Panc1 (cell line): ENCODE measurements at regions not wholly inside any gene's neighbourhood (a gene's known extent, or its start where the extent isn't known, plus 50 kb on each side); places are given as distances from the start of the nearest gene placed in this dataset.

ENCODE experiments used
- ATAC-seq: fragments of 200-7000 bp; cut with Tn5 transposase; 2 replicates; pipeline ENCODE4 v1.9.1; 2020; ENCODE audit warnings: mild to moderate bottlenecking, moderate library complexity
- BruUV-seq: library from RNA; stranded (reverse); fragments of 400-500 nt; replicated peaks from 2 replicates; lab custom pipeline; 2021; lab: Mats Ljungman, UMichigan
- CTCF ChIA-PET: fragments of 300-600 bp; sonication (Branson Sonifier 250); formaldehyde crosslinking; loops from one replicate; lab custom pipeline; 2022; ENCODE audit warnings: antibody characterized with exemption; lab: Charles Lee
- POLR2A ChIA-PET: fragments of 300-600 bp; sonication (Branson Sonifier 250); formaldehyde crosslinking; loops from one replicate; lab custom pipeline; 2022; ENCODE audit warnings: antibody characterized with exemption; lab: Charles Lee
- DNase-seq: peaks from one replicate; pipeline ENCODE4 v3.0.0-alpha.2; 2010; ENCODE audit warnings: low read depth, low spot score
- H3K27ac ChIP-seq: 2 replicates; pipeline ENCODE4 v1.5.1; 2011; ENCODE audit warnings: mild to moderate bottlenecking, low read length, inconsistent platforms
- H3K27me3 ChIP-seq: fragments of 200-500 bp; sonication (Bioruptor generic); 2 replicates; pipeline ENCODE4 v1.6.0; 2014; ENCODE audit warnings: low read length, inconsistent platforms; ENCODE audit not compliant: control insufficient read depth, insufficient read depth
- H3K36me3 ChIP-seq: fragments of 200-500 bp; sonication (Bioruptor generic); 2 replicates; pipeline ENCODE4 v1.5.1; 2014; ENCODE audit warnings: inconsistent platforms, mild to moderate bottlenecking, low read length, moderate library complexity; ENCODE audit not compliant: control insufficient read depth, insufficient read depth
- H3K4me1 ChIP-seq: 2 replicates; pipeline ENCODE4 v1.5.1; 2011; ENCODE audit warnings: inconsistent platforms, mild to moderate bottlenecking, low read length, moderate library complexity; ENCODE audit not compliant: control insufficient read depth, insufficient read depth
- H3K4me3 ChIP-seq, 2 experiments: 2 replicates each; pipeline ENCODE4 v1.5.1; 2011 to 2012; ENCODE audit warnings: low read depth in 2 of 2, low read length in 2 of 2, mild to moderate bottlenecking in 2 of 2, inconsistent platforms in 1 of 2, moderate library complexity in 1 of 2
- H3K9me3 ChIP-seq: fragments of 200-500 bp; sonication (Bioruptor generic); 2 replicates; pipeline ENCODE4 v1.5.1; 2014; ENCODE audit warnings: low read depth, mild to moderate bottlenecking, inconsistent platforms, low read length, moderate library complexity; ENCODE audit not compliant: control insufficient read depth, insufficient read depth
- CTCF ChIP-seq: fragments of 450-650 bp; IDR thresholded peaks from 2 replicates; pipeline ENCODE4 v1.5.1; 2017; ENCODE audit warnings: mild to moderate bottlenecking
- POLR2AphosphoS5 ChIP-seq: IDR thresholded peaks from 2 replicates; pipeline ENCODE4 v1.6.1; 2012; ENCODE audit warnings: mild to moderate bottlenecking, low read depth, low read length, moderate library complexity
- REST ChIP-seq, 2 experiments: IDR thresholded peaks; 2 replicates each; pipeline ENCODE4 v1.6.1; 2011 to 2012; ENCODE audit warnings: low read depth in 2 of 2, control low read depth in 1 of 2, low read length in 1 of 2, mild to moderate bottlenecking in 1 of 2, moderate library complexity in 1 of 2; ENCODE audit not compliant: insufficient read depth in 1 of 2
- SIN3A ChIP-seq: IDR thresholded peaks from 2 replicates; pipeline ENCODE4 v1.6.1; 2012; ENCODE audit warnings: low read depth, mild to moderate bottlenecking, low read length, moderate library complexity, borderline replicate concordance; ENCODE audit not compliant: insufficient read depth
- TCF7L2 ChIP-seq: IDR thresholded peaks from 2 replicates; pipeline ENCODE4 v1.6.1; 2011; ENCODE audit warnings: mild to moderate bottlenecking, low read depth, low read length, inconsistent platforms
- in situ Hi-C: cut with HindIII; loops from 2 replicates; pipeline ENCODE4 v1.10.0; 2016; ENCODE audit warnings: low sequenced_read_pairs, low pct_unique_long_range_greater_than_20kb
- intact Hi-C: fragments of 100-400 bp; cut with micrococcal nuclease; formaldehyde crosslinking; loops from one replicate; pipeline ENCODE4 v1.10.0; 2022; ENCODE audit not compliant: unreplicated experiment

GRCh38 chr7:372546-372931, 82.6 kb downstream of the FOXL3 start:
- Histone ChIP-seq H3K27ac (no peak overlapping the region), H3K9me3 (no peaks in the 10 kb centered on the region), H3K4me1 (no peaks in the 10 kb centered on the region), H3K4me3 (no peak overlapping the region), H3K36me3 (no peaks in the 10 kb centered on the region), H3K27me3 (no peaks in the 10 kb centered on the region)
- ChIA-PET CTCF (no interaction called here), POLR2A (no interaction called here)
- TF ChIP-seq TCF7L2 (no peak), REST (IDR thresholded peaks at IDR 0.05; ENCODE audit: insufficient read depth in 1 of 2, low read depth in 2 of 2, low read length in 1 of 2) (no peak), POLR2AphosphoS5 (no peak), CTCF (no peak)
- intact Hi-C loops = no loop called here
- no TSS peak for BruUV-seq
- in situ Hi-C loops = no loop called here
- ATAC-seq (no peak), DNase-seq (no peak)

GRCh38 chr7:372932-373791, 83.2 kb downstream of the FOXL3 start:
- TF ChIP-seq CTCF (no peak), TCF7L2 (no peak), SIN3A (no peak), REST (IDR thresholded peaks at IDR 0.05; ENCODE audit: insufficient read depth in 1 of 2, low read depth in 2 of 2, low read length in 1 of 2) (no peak), POLR2AphosphoS5 (no peak)

More at GRCh38 chr7:372932-373791, 83.2 kb downstream of the FOXL3 start:
- Histone ChIP-seq H3K27me3 (no peaks in the 10 kb centered on the region), H3K4me3 (no peak overlapping the region), H3K36me3 (no peaks in the 10 kb centered on the region), H3K9me3 (no peaks in the 10 kb centered on the region), H3K27ac (no peak overlapping the region), H3K4me1 (no peaks in the 10 kb centered on the region)
- intact Hi-C loops (no loop called here), in situ Hi-C loops (no loop called here)
- ChIA-PET POLR2A (no interaction called here), CTCF (no interaction called here)
- ATAC-seq (no peak), DNase-seq (no peak)
- BruUV-seq = no TSS peak
